Left ventricle myocardium inferior (tissue), 1 donor: ENCODE measurements at regions not wholly inside any gene's neighbourhood (a gene's known extent, or its start where the extent isn't known, plus 50 kb on each side); places are given as distances from the start of the nearest gene placed in this dataset.

ENCODE experiments used
- DNase-seq: peaks from one replicate; pipeline ENCODE4 v3.0.0-alpha.2; 2020
- H3K27ac ChIP-seq: fragments of 200-600 bp; replicated peaks from 2 replicates; pipeline ENCODE4 v1.8.0; 2021
- H3K27me3 ChIP-seq: fragments of 200-600 bp; 2 replicates; pipeline ENCODE4 v1.8.0; 2021; ENCODE audit warnings: low read depth
- H3K36me3 ChIP-seq: fragments of 200-600 bp; 2 replicates; pipeline ENCODE4 v1.8.0; 2021
- H3K4me1 ChIP-seq: fragments of 200-600 bp; 2 replicates; pipeline ENCODE4 v1.8.0; 2021
- H3K4me3 ChIP-seq: fragments of 200-600 bp; 2 replicates; pipeline ENCODE4 v1.8.0; 2021; ENCODE audit warnings: mild to moderate bottlenecking, moderate library complexity
- H3K9me3 ChIP-seq: fragments of 200-600 bp; replicated peaks from 2 replicates; pipeline ENCODE4 v1.8.0; 2021
- intact Hi-C: fragments of 100-400 bp; cut with micrococcal nuclease; formaldehyde crosslinking; loops from one replicate; pipeline ENCODE4 v1.11.0; 2022
- TF ChIP-seq, protein P1 (sequence below): fragments of 200-600 bp; IDR thresholded peaks from 2 replicates; pipeline ENCODE4 v1.8.0; 2021; ENCODE audit warnings: antibody characterized with exemption, mild to moderate bottlenecking, borderline replicate concordance
- donor health status: DM: no; HTN: yes; CAD: no; lungs with severe emphysema.

DNA sequence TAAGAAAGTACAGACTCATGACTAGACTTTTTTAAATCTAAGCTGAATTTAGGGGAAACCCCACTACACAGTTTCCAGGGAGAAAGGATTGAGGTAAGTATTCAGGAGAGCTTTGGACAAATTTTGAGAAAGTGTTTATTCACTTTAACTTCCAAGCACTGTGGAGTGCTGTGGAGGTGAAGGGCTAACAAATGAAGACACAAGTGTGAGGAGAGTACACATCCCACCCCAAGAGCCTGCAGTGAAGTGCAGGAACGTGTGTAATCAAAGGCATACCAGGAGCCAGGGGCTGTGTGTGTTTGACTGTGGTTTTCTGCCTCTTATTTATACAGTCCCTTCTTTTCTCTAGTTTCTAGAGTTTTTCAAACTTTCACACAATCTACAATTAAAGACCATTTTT is 118.3 kb downstream of the CMPK2 start:
- Histone ChIP-seq H3K4me1 (peaks cover 19% of the 10 kb centered on the region), H3K27ac (no peak overlapping the region), H3K9me3 (no peaks in the 10 kb centered on the region), H3K27me3 (no peaks in the 10 kb centered on the region), H3K4me3 (no peak overlapping the region), H3K36me3 (no peaks in the 10 kb centered on the region)
- DNase-seq: no peak
- intact Hi-C loops: no loop called here
- TF ChIP-seq, protein P1, sequence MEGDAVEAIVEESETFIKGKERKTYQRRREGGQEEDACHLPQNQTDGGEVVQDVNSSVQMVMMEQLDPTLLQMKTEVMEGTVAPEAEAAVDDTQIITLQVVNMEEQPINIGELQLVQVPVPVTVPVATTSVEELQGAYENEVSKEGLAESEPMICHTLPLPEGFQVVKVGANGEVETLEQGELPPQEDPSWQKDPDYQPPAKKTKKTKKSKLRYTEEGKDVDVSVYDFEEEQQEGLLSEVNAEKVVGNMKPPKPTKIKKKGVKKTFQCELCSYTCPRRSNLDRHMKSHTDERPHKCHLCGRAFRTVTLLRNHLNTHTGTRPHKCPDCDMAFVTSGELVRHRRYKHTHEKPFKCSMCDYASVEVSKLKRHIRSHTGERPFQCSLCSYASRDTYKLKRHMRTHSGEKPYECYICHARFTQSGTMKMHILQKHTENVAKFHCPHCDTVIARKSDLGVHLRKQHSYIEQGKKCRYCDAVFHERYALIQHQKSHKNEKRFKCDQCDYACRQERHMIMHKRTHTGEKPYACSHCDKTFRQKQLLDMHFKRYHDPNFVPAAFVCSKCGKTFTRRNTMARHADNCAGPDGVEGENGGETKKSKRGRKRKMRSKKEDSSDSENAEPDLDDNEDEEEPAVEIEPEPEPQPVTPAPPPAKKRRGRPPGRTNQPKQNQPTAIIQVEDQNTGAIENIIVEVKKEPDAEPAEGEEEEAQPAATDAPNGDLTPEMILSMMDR: no peak

DNA sequence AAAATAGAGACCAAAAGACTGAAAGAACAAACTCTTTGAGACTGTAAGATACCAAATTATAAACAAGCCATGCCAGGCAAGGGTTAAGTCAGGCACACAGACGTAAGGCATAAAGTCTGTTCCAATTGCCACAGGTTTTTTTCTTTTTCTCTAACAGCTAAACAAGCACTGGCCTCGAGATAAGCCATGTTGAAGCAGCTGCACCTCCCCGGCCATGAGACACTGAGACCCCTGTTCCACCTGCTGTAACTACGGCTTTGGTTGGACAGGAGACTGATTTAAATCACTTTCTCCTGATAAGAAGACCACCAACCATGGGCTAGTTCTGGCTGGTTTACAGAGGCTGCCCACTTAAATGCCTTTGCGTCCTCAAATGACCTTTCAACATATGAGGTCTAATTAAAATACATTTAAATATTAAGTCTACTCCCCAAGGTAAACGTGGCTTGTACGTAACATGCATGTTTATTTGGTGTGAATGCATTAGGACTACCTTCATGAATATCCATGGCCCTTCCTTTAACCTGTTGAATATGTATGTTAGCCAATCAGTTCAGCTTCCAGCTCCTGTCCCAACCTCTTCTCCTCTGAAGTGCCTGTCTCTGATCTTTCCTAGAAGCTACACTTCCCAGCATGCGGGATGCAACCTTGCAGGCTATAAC is 117.2 kb downstream of the CMPK2 start:
- TF ChIP-seq, protein P1: no peak
- DNase-seq: no peak
- Histone ChIP-seq H3K36me3 (no peaks in the 10 kb centered on the region), H3K27me3 (peaks cover 8% of the 10 kb centered on the region), H3K4me3 (no peak overlapping the region), H3K9me3 (no peaks in the 10 kb centered on the region), H3K4me1 (peaks cover 19% of the 10 kb centered on the region), H3K27ac (no peak overlapping the region)
- intact Hi-C loops: no loop called here

DNA sequence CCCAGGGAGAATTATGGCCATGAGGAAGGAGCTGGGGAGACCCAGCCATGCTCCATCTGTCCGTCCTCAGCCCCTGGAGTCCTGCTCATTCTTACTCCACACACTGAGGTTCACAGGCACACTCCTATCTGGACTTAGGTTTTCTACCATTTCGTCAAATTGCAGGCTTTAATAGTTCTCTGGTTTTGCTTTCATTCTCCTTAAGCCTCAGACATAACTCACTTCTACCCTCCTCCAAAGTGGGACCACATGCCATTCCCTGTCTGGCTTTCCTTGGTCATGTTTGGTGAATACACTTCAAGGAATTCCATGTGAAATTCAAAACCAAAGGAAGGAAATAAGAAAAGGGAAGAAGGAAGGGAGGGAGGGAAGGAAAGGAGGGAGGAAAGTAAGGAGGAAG is 115.7 kb downstream of the CMPK2 start:
- H3K4me1 ChIP-seq: peaks cover 19% of the 10 kb centered on the region
- H3K27me3 ChIP-seq: peaks cover 18% of the 10 kb centered on the region
- intact Hi-C loops: no loop called here
- no peaks in the 10 kb centered on the region for H3K36me3 ChIP-seq
- H3K4me3 ChIP-seq: no peak overlapping the region
- H3K27ac ChIP-seq: no peak overlapping the region
- no peak for DNase-seq
- TF ChIP-seq, protein P1: no peak
- H3K9me3 ChIP-seq: no peaks in the 10 kb centered on the region

DNA sequence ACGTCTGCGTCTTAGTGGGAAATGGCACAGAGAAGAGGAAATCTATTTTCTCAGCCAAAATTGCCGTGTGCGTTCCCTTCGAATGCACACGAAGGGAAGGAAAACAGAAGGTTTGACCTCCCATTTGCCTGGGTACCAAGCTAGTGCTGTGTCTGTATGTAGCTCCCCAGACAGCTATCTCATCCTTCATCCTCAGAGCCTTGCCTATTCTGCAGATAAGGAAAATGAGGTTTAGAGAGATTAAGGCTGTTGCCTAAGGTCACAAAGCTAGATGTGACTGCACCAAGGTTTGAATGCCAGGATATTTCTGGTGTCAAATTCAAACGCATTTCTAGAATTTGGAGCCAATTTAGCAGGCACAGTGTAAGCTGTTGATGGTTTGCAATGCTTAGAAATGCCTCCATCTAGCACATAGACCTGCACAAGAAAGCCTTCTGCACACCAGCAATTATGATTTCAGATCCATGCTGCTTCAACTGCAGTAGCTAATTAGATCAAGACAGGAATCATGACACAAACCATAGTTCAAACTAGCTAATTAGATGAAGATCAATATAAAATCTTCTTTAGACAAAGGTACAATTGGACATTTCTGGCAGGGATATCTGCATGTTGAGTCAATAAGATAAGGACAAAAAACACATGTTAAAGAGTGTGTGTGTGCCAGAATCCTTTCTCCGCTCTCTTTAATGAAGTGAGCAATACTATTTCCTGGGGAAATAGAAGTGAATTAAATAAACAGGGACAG is 115.1 kb downstream of the CMPK2 start:
- Histone ChIP-seq H3K9me3 (no peaks in the 10 kb centered on the region), H3K4me3 (no peak overlapping the region), H3K27ac (no peak overlapping the region), H3K27me3 (peaks cover 18% of the 10 kb centered on the region), H3K4me1 (peaks cover 19% of the 10 kb centered on the region), H3K36me3 (no peaks in the 10 kb centered on the region)
- intact Hi-C loops: no loop called here
- TF ChIP-seq, protein P1: no peak
- DNase-seq: no peak

DNA sequence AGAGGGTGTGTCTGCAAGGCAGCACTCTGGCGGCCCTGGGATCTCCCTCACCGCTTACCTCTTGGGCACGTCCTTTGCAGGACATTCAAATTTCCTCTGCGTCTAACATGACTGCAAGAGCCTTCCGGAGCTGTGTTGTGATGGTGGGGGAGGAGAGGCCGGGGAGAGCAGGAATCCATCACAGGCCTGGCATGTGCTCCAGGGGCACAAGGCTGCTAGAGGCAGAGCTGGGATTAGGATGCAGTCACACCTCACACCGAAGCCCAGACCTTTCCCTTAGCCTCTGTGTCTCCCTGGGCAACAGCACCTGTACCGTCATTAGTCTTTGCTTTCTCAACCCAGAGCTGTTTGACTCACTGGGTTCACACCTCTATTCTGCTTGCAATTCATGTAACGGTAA is 111.3 kb downstream of the CMPK2 start:
- DNase-seq: no peak
- Histone ChIP-seq H3K4me1 (peaks cover 19% of the 10 kb centered on the region), H3K9me3 (no peaks in the 10 kb centered on the region), H3K27me3 (peaks cover 32% of the 10 kb centered on the region), H3K27ac (no peak overlapping the region), H3K4me3 (no peak overlapping the region), H3K36me3 (no peaks in the 10 kb centered on the region)
- intact Hi-C loops: no loop called here
- TF ChIP-seq, protein P1: no peak
